Lung (tissue), 11 donors: ENCODE measurements at regions not wholly inside any gene's neighbourhood (a gene's known extent, or its start where the extent isn't known, plus 50 kb on each side); places are given as distances from the start of the nearest gene placed in this dataset.

ENCODE experiments used
- ATAC-seq: fragments of 200-7000 bp; cut with Tn5 transposase; one replicate; pipeline ENCODE4 v1.9.1; 2020; ENCODE audit warnings: moderate number of reproducible peaks; ENCODE audit not compliant: insufficient read depth, low FRiP score
- DNase-seq, 3 donors: peaks; one replicate each; pipeline ENCODE4 v3.0.0-alpha.2; 2013 to 2017
- H3K27ac ChIP-seq, 2 donors: one replicate each; pipeline ENCODE4 v1.5.1; 2013; ENCODE audit warnings: mild to moderate bottlenecking in 2 of 2, moderate library complexity in 2 of 2, control low read depth in 1 of 2, inconsistent platforms in 1 of 2, low read depth in 1 of 2, low read length in 1 of 2
- H3K27me3 ChIP-seq, 3 donors: one replicate each; pipeline ENCODE4 v1.5.1; 2013; ENCODE audit warnings: low read length in 2 of 3; ENCODE audit not compliant: control insufficient read depth in 3 of 3, insufficient read depth in 3 of 3
- H3K36me3 ChIP-seq, 4 donors: one replicate each; pipeline ENCODE4 v1.5.1; 2013; ENCODE audit warnings: low read length in 4 of 4, mild to moderate bottlenecking in 1 of 4, moderate library complexity in 1 of 4; ENCODE audit not compliant: control insufficient read depth in 4 of 4, insufficient read depth in 4 of 4
- H3K4me1 ChIP-seq, 5 donors: one replicate each; pipeline ENCODE4 v1.5.1; 2013; ENCODE audit warnings: low read length in 5 of 5, mild to moderate bottlenecking in 2 of 5, moderate library complexity in 1 of 5; ENCODE audit not compliant: control insufficient read depth in 5 of 5, insufficient read depth in 5 of 5
- H3K4me3 ChIP-seq: one replicate; pipeline ENCODE4 v1.5.1; 2013; ENCODE audit warnings: mild to moderate bottlenecking, control low read depth, moderate library complexity
- H3K9ac ChIP-seq, 2 donors: one replicate each; pipeline ENCODE4 v1.5.1; 2013; ENCODE audit warnings: low read length in 2 of 2, control low read depth in 1 of 2; ENCODE audit not compliant: insufficient read depth in 1 of 2
- H3K9me3 ChIP-seq, 4 donors: one replicate each; pipeline ENCODE4 v1.5.1; 2013; ENCODE audit warnings: low read length in 3 of 4, mild to moderate bottlenecking in 1 of 4, moderate library complexity in 1 of 4; ENCODE audit not compliant: control insufficient read depth in 4 of 4, insufficient read depth in 3 of 4
- WGBS, 2 donors: extraction: QIAGEN DNeasy Blood & Tissue Kit; methylation state at CpG; one replicate each; pipeline ENCODE4 v1.1.7; 2013; 5-methylcytosine and 5-hydroxymethylcytosine counted together
- TF ChIP-seq, protein P1 (sequence below): IDR thresholded peaks from 2 replicates; pipeline ENCODE4 v1.5.1; 2012; ENCODE audit warnings: mild to moderate bottlenecking; ENCODE audit errors: control extremely low read depth, extremely low read depth
- donor health status: control.
- donor health status: control.
- donor health status: Bipolar disorder and iron deficiency.
- donor health status: healthy.
- donor health status: DM: yes; HTN: yes; CAD: no.

DNA sequence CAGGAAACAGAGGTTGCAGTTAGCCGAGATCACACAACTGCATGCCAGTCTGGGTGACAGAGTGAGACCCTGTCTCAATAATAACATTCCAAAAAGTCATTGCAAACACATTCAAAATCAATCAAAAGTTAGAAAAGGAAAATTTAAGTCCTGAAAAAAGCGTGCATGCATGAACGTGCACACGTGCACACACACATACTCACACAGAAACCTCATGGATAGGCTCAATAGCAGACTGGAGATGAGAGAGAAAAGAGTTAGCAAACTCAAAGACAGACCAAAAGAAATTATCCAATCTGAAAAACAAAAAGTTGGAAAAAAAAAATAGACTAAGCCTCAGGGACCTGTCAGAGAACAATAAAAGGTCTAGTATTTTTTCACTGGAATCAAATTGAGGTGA, 1005.6 kb downstream of the TBC1D22A start:
- TF ChIP-seq, protein P1, sequence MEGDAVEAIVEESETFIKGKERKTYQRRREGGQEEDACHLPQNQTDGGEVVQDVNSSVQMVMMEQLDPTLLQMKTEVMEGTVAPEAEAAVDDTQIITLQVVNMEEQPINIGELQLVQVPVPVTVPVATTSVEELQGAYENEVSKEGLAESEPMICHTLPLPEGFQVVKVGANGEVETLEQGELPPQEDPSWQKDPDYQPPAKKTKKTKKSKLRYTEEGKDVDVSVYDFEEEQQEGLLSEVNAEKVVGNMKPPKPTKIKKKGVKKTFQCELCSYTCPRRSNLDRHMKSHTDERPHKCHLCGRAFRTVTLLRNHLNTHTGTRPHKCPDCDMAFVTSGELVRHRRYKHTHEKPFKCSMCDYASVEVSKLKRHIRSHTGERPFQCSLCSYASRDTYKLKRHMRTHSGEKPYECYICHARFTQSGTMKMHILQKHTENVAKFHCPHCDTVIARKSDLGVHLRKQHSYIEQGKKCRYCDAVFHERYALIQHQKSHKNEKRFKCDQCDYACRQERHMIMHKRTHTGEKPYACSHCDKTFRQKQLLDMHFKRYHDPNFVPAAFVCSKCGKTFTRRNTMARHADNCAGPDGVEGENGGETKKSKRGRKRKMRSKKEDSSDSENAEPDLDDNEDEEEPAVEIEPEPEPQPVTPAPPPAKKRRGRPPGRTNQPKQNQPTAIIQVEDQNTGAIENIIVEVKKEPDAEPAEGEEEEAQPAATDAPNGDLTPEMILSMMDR: no peak
- no peak overlapping the region for H3K4me3 ChIP-seq
- WGBS, 2 donors: 87 to 91% methylated on average over 4 of the region's 4 CpGs

DNA sequence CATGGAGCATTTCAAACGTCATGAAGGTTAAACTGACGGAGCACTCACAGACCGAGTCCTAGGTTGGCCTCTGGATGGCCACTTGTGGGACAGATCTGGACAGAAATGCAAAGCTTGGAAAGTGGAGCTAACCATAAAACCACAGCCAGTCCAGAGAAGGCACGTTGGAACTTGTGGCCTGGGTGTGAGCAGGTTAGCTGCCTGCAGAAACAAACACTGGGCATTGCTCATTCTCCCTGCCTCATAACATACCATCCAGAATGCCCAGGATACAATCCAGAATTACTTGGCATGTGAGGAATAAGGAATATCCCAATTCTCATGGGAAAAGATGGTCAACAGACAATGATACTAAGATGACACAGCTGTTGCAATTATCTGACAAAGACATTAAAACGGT, 1005.0 kb downstream of the TBC1D22A start:
- Histone ChIP-seq H3K27ac (no peak overlapping the region), H3K27me3 (peaks cover 0 to 3% (median 0%) of the 10 kb centered on the region in 3 donors), H3K4me3 (no peak overlapping the region), H3K9me3 (peaks cover 0 to 10% (median 0%) of the 10 kb centered on the region in 4 donors), H3K9ac (no peak overlapping the region), H3K36me3 (no peaks in the 10 kb centered on the region), H3K4me1 (no peaks in the 10 kb centered on the region)
- TF ChIP-seq, protein P1: no peak
- 73 to 84% methylated on average over 5 of the region's 5 CpGs for WGBS, 2 donors
- ATAC-seq (no peak), DNase-seq (no peak)

More for the DNA sequence above, 1005.6 kb downstream of the TBC1D22A start:
- Histone ChIP-seq H3K4me1 (no peaks in the 10 kb centered on the region), H3K27ac (no peak overlapping the region), H3K36me3 (no peaks in the 10 kb centered on the region), H3K9ac (no peak overlapping the region), H3K27me3 (no peaks in the 10 kb centered on the region), H3K9me3 (peaks cover 0 to 10% (median 0%) of the 10 kb centered on the region in 4 donors)
- no peak for ATAC-seq
- no peak for DNase-seq

DNA sequence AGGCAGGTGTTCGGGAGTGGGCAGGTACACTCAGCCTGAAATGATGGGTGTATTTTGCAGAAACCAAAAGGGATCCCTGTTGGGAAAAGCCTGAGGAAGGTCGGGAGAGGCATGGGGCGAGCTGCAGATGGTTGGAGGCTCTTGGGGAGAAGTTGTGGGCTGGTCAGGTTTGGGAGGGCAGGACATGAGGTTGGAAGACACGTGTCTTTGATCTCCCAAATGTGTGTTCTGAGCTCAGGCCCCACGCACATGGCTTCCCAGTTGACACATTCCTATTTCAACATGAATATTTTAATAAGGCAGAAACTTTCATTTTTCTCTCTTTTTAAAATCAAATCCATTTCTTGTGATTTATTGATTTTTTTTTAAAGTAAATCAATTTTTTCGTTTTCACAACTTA, 1003.3 kb downstream of the TBC1D22A start:
- H3K9ac ChIP-seq: no peak overlapping the region
- TF ChIP-seq, protein P1: no peak
- no peak for DNase-seq
- H3K4me3 ChIP-seq: no peak overlapping the region
- peaks cover 0 to 3% (median 0%) of the 10 kb centered on the region in 3 donors for H3K27me3 ChIP-seq
- ATAC-seq: no peak
- peaks cover 0 to 16% (median 0%) of the 10 kb centered on the region in 4 donors for H3K9me3 ChIP-seq
- 79 to 81% methylated on average over 6 of the region's 6 CpGs for WGBS, 2 donors
- H3K4me1 ChIP-seq: no peaks in the 10 kb centered on the region
- no peaks in the 10 kb centered on the region for H3K36me3 ChIP-seq
- no peak overlapping the region for H3K27ac ChIP-seq

DNA sequence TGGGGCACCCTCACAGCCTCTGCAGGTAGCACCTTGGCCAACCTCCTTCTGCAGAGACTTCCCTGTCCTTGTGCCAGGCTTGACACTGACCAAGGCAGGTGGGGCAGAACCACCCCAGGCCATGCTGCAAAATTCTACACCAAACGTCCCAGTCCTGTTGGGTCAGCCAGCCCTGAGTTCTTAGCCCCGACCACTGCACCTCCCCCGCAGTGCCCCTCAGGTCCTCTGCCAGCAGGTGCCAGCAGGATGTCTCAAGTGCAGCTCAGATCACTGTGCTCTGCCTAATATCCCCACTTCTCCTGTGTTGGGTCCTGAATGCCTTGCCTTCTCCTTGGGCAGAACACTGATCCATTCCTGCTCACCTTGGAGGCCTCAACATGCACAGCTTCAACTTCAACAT, 999.7 kb downstream of the TBC1D22A start:
- Histone ChIP-seq H3K27ac (no peak overlapping the region), H3K27me3 (peaks cover 0 to 6% (median 4%) of the 10 kb centered on the region in 3 donors), H3K36me3 (no peaks in the 10 kb centered on the region), H3K9ac (no peak overlapping the region), H3K4me3 (no peak overlapping the region), H3K9me3 (peaks cover 0 to 14% (median 1%) of the 10 kb centered on the region in 4 donors), H3K4me1 (no peaks in the 10 kb centered on the region)
- 75 to 90% methylated on average over 3 of the region's 3 CpGs for WGBS, 2 donors
- ATAC-seq: no peak
- TF ChIP-seq, protein P1: no peak
- no peak for DNase-seq
